AG08395 (cell line): ENCODE measurements at regions not wholly inside any gene's neighbourhood (a gene's known extent, or its start where the extent isn't known, plus 50 kb on each side); places are given as distances from the start of the nearest gene placed in this dataset.

Experiments used
- DNase-seq: peaks from one replicate; pipeline ENCODE4 v3.0.0; 2012; ENCODE audit warnings: mixed read lengths, low spot score

DNA sequence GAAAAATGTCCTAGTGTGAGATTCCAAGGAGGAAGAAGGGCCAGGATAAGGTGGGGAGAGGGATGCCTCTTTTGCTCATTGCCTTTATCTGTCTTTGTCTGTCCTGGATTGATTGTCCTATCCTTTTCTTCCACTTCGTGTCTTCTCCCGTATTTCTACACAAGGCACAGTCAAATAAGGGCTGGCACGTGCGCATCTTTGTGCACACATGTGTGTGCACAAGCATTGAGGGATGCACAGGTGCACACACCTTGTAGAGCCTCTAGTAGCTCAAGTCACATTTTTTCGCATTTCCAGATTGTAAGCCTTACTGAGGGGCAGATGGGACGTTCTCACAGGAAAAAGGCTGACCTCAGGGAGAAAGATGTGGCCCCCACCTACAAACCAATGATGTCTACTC lies 170.2 kb upstream of the TNP1 start:
- DNase-seq: no peak

DNA sequence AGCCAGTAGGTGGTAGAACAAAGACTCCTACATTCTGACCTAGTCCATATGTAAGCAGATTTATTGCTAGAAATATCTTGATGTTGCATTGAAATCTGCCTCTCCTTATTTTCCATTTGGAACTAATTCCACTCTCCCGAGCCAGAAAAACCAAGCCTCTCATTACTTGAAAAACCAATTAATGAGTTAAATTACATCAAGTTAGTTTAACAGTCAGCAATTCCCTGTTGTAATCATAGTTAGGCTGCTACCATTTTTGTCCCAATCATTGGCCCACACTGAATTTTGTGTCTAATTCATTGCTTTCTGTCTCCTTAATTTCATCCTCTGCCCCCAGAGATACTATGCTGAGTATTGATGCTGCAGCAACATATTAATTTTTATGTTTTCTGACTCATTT lies 168.3 kb upstream of the TNP1 start:
- no peak for DNase-seq

- no peak for DNase-seq
Observed at GRCh38 chr2:217027414-217027813, 167.6 kb upstream of the TNP1 start.

- DNase-seq: no peak
Observed at GRCh38 chr2:217026569-217026968, 166.7 kb upstream of the TNP1 start.

- DNase-seq: no peak
Observed at GRCh38 chr2:217026161-217026560, 166.3 kb upstream of the TNP1 start.

GRCh38 chr2:217023611-217024010 lies 163.7 kb upstream of the TNP1 start:
- DNase-seq: no peak

DNA sequence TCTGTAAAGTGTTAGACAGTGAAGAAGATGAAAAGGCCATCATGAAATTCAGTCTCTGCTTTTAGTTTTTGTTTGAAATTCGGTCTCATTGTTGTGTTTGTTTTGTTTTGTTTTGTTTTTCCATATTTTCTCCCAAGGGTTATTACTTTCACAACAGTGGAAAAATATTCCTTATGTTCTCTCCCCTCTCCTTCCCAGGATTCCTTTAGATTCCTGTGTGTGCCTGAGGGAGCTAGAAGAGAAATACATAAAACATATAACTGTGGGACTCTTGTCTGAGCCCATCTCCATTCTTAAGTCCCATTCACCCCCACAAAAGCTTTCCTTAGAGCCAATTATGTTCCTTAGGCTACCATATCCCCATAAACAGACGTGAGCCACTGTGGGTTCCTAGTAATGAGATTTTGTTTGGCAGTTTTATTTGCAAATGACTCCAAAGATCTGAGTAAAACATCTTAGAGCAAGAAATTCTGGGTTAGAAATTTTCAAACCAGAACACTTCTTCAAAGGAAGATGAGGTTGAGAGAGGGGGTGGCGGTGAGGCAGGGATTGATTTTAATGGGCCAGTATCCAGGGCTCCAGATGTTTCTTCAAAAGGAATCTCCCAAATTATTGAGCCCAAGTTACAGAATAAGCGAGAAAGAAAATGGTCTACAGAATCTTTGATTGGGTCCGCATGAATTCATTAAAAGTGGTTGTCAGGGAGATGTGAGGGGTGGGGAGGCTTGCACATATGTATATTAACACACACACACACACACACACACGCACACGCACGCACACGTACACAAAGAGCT lies 157.8 kb upstream of the TNP1 start:
- DNase-seq: no peak

GRCh38 chr2:217016796-217017419 lies 157.0 kb upstream of the TNP1 start:
- DNase-seq: no peak

DNA sequence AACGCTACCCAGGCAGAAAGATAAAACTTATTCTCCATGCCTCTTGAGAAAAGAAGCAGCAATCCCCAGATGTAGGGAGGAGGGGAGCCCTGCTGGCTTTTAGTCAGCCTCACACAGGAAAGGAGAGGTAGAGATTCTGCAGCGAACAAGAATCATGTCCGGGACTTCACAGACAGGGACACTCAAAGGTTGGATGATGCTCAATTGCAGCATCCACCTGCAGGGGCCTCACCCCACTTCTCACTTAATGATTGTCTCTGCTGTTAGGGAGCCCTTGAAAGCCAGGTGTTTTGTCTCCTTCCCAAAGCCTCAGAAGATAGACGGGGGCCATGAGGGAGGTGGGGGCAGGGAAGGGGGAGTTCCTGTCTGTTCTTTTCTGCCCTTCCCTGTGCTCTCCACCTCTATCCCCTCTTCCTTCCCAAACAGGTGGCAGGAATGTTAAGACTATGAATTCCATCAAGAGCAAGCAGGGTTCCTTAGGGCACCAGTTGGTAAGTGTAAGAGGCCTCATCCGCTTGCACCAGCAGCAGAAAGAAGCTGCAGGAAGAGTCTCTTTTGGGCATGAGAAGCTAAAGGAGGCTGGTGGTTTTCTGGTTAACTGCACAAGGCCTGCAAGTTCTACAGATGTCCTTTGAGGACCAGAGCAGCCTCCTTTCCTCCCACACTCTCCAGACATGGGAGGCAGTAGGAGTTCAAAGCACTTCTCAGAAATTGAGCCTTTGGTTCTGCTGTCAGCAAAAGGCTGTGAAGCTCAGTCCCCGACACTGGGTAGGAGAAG lies 154.7 kb upstream of the TNP1 start:
- DNase-seq: no peak

DNA sequence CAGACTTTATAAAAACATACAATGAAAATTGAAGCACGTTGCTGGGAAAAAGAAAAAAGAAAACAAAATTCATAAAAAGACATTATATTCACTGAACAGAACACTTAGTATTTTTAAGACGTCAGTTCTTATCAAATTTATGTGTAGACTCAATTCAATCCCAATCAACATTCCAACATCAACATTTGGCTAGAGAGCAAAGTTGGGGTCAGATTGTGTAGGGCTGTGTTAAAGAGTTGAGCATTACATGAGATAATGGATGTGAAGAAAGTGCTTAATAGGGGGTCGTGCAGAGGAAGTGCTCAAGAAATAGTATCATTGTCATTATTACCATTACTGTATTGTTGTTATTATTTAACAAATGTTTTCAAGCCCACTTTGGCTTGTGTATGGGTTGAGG lies 154.1 kb upstream of the TNP1 start:
- DNase-seq: no peak

DNA sequence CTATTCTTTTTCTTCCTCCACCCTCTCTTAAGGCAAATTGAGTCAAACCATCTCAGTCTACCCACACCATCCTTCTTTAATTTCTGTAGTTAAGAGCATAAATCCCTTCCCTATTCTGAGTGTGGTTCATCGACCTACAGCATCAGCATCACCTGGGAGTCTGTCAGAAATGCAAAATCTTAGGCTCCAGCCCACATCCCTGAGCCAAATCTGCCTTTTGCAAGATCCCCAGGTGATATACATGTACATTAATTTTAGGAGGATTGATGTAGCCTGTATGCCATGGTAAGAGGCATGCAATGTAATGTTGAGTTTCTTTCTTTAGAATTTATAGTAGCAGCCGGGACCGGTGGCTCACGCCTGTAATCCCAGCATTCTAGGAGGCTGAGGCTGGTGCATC lies 151.7 kb upstream of the TNP1 start:
- DNase-seq: no peak

- no peak for DNase-seq
Observed at GRCh38 chr2:217010173-217010572, 150.3 kb upstream of the TNP1 start.

GRCh38 chr2:217008794-217009193 lies 148.9 kb upstream of the TNP1 start:
- DNase-seq: no peak

DNA sequence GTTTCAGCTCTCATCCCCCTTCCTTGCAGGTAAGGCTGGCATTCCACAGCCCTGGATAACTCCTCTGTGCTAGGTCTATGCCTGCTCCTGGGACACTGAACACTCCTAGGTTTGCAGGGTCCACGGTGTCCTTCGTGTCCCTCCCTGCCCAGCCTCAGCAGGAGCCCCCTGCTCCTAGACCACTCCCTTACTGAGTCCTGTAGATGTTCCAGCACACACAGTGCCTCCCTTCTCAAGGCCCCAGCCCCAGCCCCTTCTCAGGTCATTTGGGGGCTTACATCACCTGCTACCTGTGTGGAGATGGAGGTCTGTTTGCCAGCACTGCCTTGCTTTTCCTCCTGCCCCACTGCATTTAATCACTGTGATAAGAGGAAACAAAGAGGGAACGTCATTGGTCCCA lies 146.4 kb upstream of the TNP1 start:
- DNase-seq: no peak

DNA sequence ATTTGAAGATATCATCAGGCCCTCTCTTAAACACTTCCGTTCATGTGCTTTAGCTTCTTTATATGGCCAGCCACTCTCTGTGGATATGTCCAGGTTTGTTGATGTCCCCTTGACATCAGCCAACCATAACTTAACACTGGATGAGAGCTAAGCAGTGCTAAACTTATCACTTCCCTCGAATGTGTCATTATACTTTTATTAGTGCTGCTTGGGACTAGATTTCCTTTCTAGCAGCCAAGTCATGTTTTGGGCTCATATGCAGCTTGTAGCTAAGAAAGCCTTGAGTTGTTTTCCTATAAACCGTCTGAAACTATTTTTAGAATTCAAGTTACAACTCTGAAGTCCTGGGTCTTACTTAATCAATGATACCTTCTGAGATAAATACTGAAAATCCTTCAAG lies 144.8 kb upstream of the TNP1 start:
- DNase-seq: no peak

DNA sequence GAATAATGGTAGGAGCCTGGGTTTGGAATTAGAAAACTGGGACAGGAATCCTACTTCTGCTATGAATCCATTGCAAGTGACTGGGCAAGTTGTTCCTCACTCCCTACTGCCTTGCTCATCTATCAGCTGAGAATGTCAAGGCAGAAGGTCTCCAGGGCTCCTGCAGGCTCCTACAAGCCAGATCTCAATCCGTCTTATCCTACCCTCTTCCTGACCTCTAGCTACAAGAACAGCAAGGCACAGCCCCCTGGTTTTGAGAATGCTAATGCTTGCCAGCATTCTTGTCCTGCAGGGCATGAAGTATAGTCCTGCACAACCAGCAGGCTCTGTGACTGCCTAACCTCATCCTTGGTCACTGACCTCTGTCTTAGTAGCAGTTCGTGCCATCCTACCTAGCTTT lies 141.9 kb upstream of the TNP1 start:
- DNase-seq: no peak

DNA sequence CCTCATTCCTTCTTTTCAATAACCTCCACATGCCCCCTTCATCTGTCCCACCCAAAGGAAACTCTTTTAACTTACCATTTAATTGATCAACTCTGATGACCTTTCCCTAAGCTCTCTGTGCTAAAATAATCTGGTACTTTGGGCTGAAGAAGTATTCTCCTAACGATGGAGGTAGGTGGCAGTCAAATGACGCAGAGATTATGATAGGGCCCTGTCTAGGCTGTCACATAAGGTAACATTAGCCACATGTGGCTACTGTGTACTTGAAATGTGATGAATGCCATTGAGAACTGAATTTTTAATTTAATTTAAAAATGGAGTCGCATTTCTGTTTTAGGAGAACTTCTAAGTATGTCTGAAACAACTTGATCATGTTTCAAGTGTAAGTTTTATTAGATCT lies 140.5 kb upstream of the TNP1 start:
- no peak for DNase-seq

DNA sequence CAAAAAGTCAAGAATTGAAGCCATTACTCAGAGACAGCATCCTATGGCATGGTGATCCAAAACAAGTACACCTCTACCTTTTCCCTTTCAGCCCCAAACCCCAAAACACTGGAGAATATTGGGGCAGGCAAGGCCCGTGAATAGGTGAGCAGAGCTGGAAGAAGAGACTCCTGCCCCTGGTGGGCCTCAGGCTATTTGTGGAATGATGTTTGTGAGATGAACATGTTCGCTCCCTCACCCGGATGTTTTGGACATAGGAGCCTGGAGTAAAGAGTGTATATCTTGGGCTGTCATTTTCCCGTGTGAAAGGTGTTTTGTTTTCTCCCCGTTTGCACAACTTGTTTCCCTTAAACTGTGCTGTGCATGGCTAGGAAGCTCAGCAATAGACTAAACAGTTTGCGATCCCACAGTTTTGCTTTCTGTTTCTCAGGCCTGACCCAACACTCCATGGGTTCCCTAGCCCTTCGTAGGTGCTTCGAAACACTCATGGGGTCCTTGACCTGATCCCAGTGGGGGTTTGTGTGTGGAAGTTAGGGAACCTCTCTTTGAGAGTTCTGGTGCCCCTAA lies 136.5 kb upstream of the TNP1 start:
- DNase-seq: no peak

GRCh38 chr2:216994353-216994854 lies 134.5 kb upstream of the TNP1 start:
- no peak for DNase-seq

- DNase-seq: no peak
Observed at GRCh38 chr2:216992056-216992675, 132.3 kb upstream of the TNP1 start.

GRCh38 chr2:216991563-216991962 lies 131.7 kb upstream of the TNP1 start:
- DNase-seq: no peak
